ENCODE measurements at regions not wholly inside any gene's neighbourhood (a gene's known extent, or its start where the extent isn't known, plus 50 kb on each side); places are given as distances from the start of the nearest gene placed in this dataset.

GRCh38 chr1:38760562-38760961, 99.0 kb downstream of the RRAGC start:
- H3K9me2 ChIP-seq (ENCODE audit: insufficient read depth) = no peaks in the 10 kb centered on the region
- no peaks in the 10 kb centered on the region for H3K4me1 ChIP-seq (ENCODE audit: control insufficient read depth in 1 of 2, insufficient read depth in 2 of 2, low read length in 2 of 2)
- H3K27me3 ChIP-seq (ENCODE audit: insufficient read depth, low read length) = peaks cover under 1% of the 10 kb centered on the region; the same call in 1 of the 2 replicates
- no peak overlapping the region for H3K4me3 ChIP-seq (replicated peaks in 1 of 2; ENCODE audit: low read depth in 1 of 2, low read length in 2 of 2)
- no peak overlapping the region for H3K9ac ChIP-seq (ENCODE audit: low read length)
- ATAC-seq (no peak), DNase-seq (ENCODE audit: low read depth, low spot score) (no peak)
- H2AFZ ChIP-seq (ENCODE audit: low read depth, low read length, poor library complexity, severe bottlenecking) = no peak overlapping the region
- H4K20me1 ChIP-seq (ENCODE audit: insufficient read depth) = no peaks in the 10 kb centered on the region
- no peak for TF ChIP-seq RAD21 (IDR thresholded peaks at IDR 0.05; ENCODE audit: low read depth)
- no peak for TF ChIP-seq ATF3 (IDR thresholded peaks at IDR 0.05)
- TF ChIP-seq POLR2A (IDR thresholded peaks at IDR 0.05; ENCODE audit: borderline replicate concordance, extremely low read depth, insufficient read depth, insufficient read length) = no peak
- no peak for TF ChIP-seq FOSL1 (IDR thresholded peaks at IDR 0.05; ENCODE audit: low read depth)
- no peak overlapping the region for H3K4me2 ChIP-seq (ENCODE audit: low read length)
- POLR2A ChIA-PET = no interaction called here
- no peaks in the 10 kb centered on the region for H3K36me3 ChIP-seq (ENCODE audit: control insufficient read depth in 1 of 2, insufficient read depth in 2 of 2, low read length in 2 of 2)
- H3K79me2 ChIP-seq (ENCODE audit: insufficient read depth, low read length) = no peaks in the 10 kb centered on the region
- BruUV-seq (replicated peaks) = no TSS peak
- CTCF ChIA-PET = no interaction called here
- H3K27ac ChIP-seq (ENCODE audit: low read depth, low read length) = no peak overlapping the region
- RAD21 ChIA-PET (ENCODE audit: low non-redundant PET in 1 of 2, low total read pairs in 2 of 2, uncharacterized antibody in 2 of 2, unreplicated experiment in 2 of 2) = no interaction called here
- no peaks in the 10 kb centered on the region for H3K9me3 ChIP-seq (ENCODE audit: control insufficient read depth in 1 of 2, insufficient read depth in 1 of 2, low read depth in 1 of 2, low read length in 2 of 2)
- intact Hi-C loops (cut with micrococcal nuclease) = no loop called here

- Histone ChIP-seq H3K4me3 (replicated peaks in 1 of 2; ENCODE audit: low read depth in 1 of 2, low read length in 2 of 2) (no peak overlapping the region), H3K4me2 (ENCODE audit: low read length) (no peak overlapping the region), H4K20me1 (ENCODE audit: insufficient read depth) (no peaks in the 10 kb centered on the region), H3K36me3 (ENCODE audit: control insufficient read depth in 1 of 2, insufficient read depth in 2 of 2, low read length in 2 of 2) (no peaks in the 10 kb centered on the region), H3K79me2 (ENCODE audit: insufficient read depth, low read length) (no peaks in the 10 kb centered on the region), H3K9ac (ENCODE audit: low read length) (no peak overlapping the region), H2AFZ (ENCODE audit: low read depth, low read length, poor library complexity, severe bottlenecking) (no peak overlapping the region), H3K9me2 (ENCODE audit: insufficient read depth) (no peaks in the 10 kb centered on the region), H3K27ac (ENCODE audit: low read depth, low read length) (no peak overlapping the region), H3K4me1 (ENCODE audit: control insufficient read depth in 1 of 2, insufficient read depth in 2 of 2, low read length in 2 of 2) (no peaks in the 10 kb centered on the region), H3K9me3 (ENCODE audit: control insufficient read depth in 1 of 2, insufficient read depth in 1 of 2, low read depth in 1 of 2, low read length in 2 of 2) (no peaks in the 10 kb centered on the region), H3K27me3 (ENCODE audit: insufficient read depth, low read length) (peaks cover 2% of the 10 kb centered on the region; the same call in 1 of the 2 replicates)
- ChIA-PET CTCF (no interaction called here), RAD21 (ENCODE audit: low non-redundant PET in 1 of 2, low total read pairs in 2 of 2, uncharacterized antibody in 2 of 2, unreplicated experiment in 2 of 2) (no interaction called here), POLR2A (no interaction called here)
- ATAC-seq = no peak
- intact Hi-C loops (cut with micrococcal nuclease) = no loop called here
- no peak for TF ChIP-seq TCF7L2 (IDR thresholded peaks at IDR 0.05; ENCODE audit: borderline replicate concordance, extremely low read depth, insufficient read depth, insufficient read length)
- TF ChIP-seq SP1 (IDR thresholded peaks at IDR 0.05; ENCODE audit: low read depth) = no peak
- BruUV-seq (replicated peaks) = no TSS peak
- no peak for DNase-seq (ENCODE audit: low read depth, low spot score)
Observed at GRCh38 chr1:38758820-38759219, 100.8 kb downstream of the RRAGC start.
